ENCODE measurements at regions not wholly inside any gene's neighbourhood (a gene's known extent, or its start where the extent isn't known, plus 50 kb on each side); places are given as distances from the start of the nearest gene placed in this dataset.

DNA sequence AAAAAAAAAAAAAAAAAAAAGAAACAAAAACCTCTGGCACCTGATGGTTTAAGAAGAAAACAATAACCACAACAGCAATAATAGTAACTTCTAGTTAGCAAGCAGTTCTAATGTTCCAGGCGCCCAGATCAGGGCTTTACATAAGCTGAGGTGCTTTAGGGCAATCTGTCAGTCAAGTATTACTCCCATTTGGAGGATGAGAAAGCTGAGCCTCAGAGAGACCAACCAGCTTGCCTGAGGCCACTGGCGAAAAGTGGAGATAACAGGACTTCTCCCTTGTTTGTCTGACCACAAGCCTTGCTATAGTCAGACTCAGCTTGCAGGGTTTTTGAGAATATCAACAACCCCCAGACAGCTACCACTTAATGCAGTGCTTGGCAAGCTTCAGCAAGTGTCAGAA lies 83.5 kb upstream of the BOD1 start:
- TF ChIP-seq CTCF (tag by site-specific recombination; IDR thresholded peaks at IDR 0.05) (no peak), ZNF148 (tag by site-specific recombination; IDR thresholded peaks at IDR 0.05; ENCODE audit: borderline replicate concordance) (no peak), EGR2 (tag by site-specific recombination; IDR thresholded peaks at IDR 0.05; ENCODE audit: low read depth) (no peak), ZNF785 (tag by site-specific recombination; IDR thresholded peaks at IDR 0.05) (no peak), ZNF449 (tag by site-specific recombination; IDR thresholded peaks at IDR 0.05) (no peak), ZNF707 (tag by site-specific recombination; IDR thresholded peaks at IDR 0.05) (no peak), ZFP41 (tag by site-specific recombination; IDR thresholded peaks at IDR 0.05; ENCODE audit: borderline replicate concordance) (no peak), ZNF24 (tag by site-specific recombination; IDR thresholded peaks at IDR 0.05) (no peak)
- TF ChIP-seq, protein P1, sequence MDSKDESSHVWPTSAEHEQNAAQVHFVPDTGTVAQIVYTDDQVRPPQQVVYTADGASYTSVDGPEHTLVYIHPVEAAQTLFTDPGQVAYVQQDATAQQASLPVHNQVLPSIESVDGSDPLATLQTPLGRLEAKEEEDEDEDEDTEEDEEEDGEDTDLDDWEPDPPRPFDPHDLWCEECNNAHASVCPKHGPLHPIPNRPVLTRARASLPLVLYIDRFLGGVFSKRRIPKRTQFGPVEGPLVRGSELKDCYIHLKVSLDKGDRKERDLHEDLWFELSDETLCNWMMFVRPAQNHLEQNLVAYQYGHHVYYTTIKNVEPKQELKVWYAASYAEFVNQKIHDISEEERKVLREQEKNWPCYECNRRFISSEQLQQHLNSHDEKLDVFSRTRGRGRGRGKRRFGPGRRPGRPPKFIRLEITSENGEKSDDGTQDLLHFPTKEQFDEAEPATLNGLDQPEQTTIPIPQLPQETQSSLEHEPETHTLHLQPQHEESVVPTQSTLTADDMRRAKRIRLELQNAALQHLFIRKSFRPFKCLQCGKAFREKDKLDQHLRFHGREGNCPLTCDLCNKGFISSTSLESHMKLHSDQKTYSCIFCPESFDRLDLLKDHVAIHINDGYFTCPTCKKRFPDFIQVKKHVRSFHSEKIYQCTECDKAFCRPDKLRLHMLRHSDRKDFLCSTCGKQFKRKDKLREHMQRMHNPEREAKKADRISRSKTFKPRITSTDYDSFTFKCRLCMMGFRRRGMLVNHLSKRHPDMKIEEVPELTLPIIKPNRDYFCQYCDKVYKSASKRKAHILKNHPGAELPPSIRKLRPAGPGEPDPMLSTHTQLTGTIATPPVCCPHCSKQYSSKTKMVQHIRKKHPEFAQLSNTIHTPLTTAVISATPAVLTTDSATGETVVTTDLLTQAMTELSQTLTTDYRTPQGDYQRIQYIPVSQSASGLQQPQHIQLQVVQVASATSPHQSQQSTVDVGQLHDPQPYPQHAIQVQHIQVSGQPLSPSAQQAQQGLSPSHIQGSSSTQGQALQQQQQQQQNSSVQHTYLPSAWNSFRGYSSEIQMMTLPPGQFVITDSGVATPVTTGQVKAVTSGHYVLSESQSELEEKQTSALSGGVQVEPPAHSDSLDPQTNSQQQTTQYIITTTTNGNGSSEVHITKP (tag by site-specific recombination; IDR thresholded peaks at IDR 0.05): no peak
- TF ChIP-seq, protein P2, sequence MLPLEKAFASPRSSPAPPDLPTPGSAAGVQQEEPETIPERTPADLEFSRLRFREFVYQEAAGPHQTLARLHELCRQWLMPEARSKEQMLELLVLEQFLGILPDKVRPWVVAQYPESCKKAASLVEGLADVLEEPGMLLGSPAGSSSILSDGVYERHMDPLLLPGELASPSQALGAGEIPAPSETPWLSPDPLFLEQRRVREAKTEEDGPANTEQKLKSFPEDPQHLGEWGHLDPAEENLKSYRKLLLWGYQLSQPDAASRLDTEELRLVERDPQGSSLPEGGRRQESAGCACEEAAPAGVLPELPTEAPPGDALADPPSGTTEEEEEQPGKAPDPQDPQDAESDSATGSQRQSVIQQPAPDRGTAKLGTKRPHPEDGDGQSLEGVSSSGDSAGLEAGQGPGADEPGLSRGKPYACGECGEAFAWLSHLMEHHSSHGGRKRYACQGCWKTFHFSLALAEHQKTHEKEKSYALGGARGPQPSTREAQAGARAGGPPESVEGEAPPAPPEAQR (tag by site-specific recombination; IDR thresholded peaks at IDR 0.05): no peak

Measured in HEK293 (cell line).